Testis (tissue), 2 donors: ENCODE measurements at regions not wholly inside any gene's neighbourhood (a gene's known extent, or its start where the extent isn't known, plus 50 kb on each side); places are given as distances from the start of the nearest gene placed in this dataset.

Experiments
- POLR2A ChIP-seq: fragments of 450-650 bp; IDR thresholded peaks from one replicate; pipeline ENCODE4 v1.6.1; 2017; ENCODE audit warnings: antibody characterized with exemption, mild to moderate bottlenecking, moderate library complexity
- TF ChIP-seq, protein P1 (sequence below), 3 experiments: fragments of 450-650 bp in 2 of 3; fragments of 200-600 bp in 1 of 3; sonication (generic) in 1 of 3; IDR thresholded peaks; one replicate each; pipeline ENCODE4 v1.5.1; 2016 to 2019; ENCODE audit warnings: antibody characterized with exemption in 3 of 3, mild to moderate bottlenecking in 2 of 3, moderate library complexity in 1 of 3

DNA sequence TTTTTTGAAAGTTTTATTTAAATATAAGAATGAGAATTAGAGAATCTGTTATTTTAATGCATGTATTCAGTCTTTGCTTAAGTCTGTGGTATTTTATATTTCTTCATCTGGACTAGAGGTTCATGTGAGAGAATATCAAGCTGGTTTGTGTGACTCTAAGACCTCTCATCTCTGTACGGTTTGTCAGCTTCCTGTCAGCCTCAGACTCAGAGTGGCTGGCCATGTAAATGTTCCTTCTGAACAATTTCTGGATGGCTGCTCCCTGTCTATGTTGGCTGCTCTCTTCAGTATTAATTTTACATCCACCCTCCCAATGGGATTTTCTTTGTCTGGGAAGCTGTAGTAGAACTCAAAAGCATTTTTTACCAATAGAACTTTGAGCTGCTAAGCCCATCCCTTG lies 225.3 kb upstream of the THUMPD2 start:
- TF ChIP-seq POLR2A: no peak
- TF ChIP-seq, protein P1, sequence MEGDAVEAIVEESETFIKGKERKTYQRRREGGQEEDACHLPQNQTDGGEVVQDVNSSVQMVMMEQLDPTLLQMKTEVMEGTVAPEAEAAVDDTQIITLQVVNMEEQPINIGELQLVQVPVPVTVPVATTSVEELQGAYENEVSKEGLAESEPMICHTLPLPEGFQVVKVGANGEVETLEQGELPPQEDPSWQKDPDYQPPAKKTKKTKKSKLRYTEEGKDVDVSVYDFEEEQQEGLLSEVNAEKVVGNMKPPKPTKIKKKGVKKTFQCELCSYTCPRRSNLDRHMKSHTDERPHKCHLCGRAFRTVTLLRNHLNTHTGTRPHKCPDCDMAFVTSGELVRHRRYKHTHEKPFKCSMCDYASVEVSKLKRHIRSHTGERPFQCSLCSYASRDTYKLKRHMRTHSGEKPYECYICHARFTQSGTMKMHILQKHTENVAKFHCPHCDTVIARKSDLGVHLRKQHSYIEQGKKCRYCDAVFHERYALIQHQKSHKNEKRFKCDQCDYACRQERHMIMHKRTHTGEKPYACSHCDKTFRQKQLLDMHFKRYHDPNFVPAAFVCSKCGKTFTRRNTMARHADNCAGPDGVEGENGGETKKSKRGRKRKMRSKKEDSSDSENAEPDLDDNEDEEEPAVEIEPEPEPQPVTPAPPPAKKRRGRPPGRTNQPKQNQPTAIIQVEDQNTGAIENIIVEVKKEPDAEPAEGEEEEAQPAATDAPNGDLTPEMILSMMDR (IDR thresholded peaks at IDR 0.05): no peak
